ENCODE measurements at regions not wholly inside any gene's neighbourhood (a gene's known extent, or its start where the extent isn't known, plus 50 kb on each side); places are given as distances from the start of the nearest gene placed in this dataset.

GRCh38 chr2:118642501-118642900, 204.9 kb downstream of the EN1 start:
- H3K4me3 ChIP-seq (ENCODE audit: low read length), result no peak overlapping the region
- H3K36me3 ChIP-seq (ENCODE audit: control insufficient read depth, insufficient read depth, low read length), result no peaks in the 10 kb centered on the region
- H3K27me3 ChIP-seq (ENCODE audit: control insufficient read depth, insufficient read depth, low read length), result no peaks in the 10 kb centered on the region
- no peak overlapping the region for H3K27ac ChIP-seq (ENCODE audit: low read depth, low read length)
- no peaks in the 10 kb centered on the region for H3K4me1 ChIP-seq (ENCODE audit: control insufficient read depth, insufficient read depth, low read length)
- no peak overlapping the region for H3K9ac ChIP-seq (ENCODE audit: low read length)

- H3K27me3 ChIP-seq (ENCODE audit: control insufficient read depth, insufficient read depth, low read length), result no peaks in the 10 kb centered on the region
- H3K4me3 ChIP-seq (ENCODE audit: low read length), result no peak overlapping the region
- H3K27ac ChIP-seq (ENCODE audit: low read depth, low read length), result no peak overlapping the region
- H3K4me1 ChIP-seq (ENCODE audit: control insufficient read depth, insufficient read depth, low read length), result no peaks in the 10 kb centered on the region
- no peak overlapping the region for H3K9ac ChIP-seq (ENCODE audit: low read length)
- no peaks in the 10 kb centered on the region for H3K36me3 ChIP-seq (ENCODE audit: control insufficient read depth, insufficient read depth, low read length)
These were observed 205.7 kb downstream of the EN1 start for GRCh38 chr2:118641711-118642110.

GRCh38 chr2:118639371-118639770, 208.1 kb downstream of the EN1 start:
- Histone ChIP-seq H3K36me3 (ENCODE audit: control insufficient read depth, insufficient read depth, low read length) (no peaks in the 10 kb centered on the region), H3K27me3 (ENCODE audit: control insufficient read depth, insufficient read depth, low read length) (no peaks in the 10 kb centered on the region), H3K9ac (ENCODE audit: low read length) (no peak overlapping the region), H3K4me1 (ENCODE audit: control insufficient read depth, insufficient read depth, low read length) (no peaks in the 10 kb centered on the region), H3K4me3 (ENCODE audit: low read length) (no peak overlapping the region), H3K27ac (ENCODE audit: low read depth, low read length) (no peak overlapping the region)

- Histone ChIP-seq H3K27me3 (ENCODE audit: control insufficient read depth, insufficient read depth, low read length) (no peaks in the 10 kb centered on the region), H3K4me1 (ENCODE audit: control insufficient read depth, insufficient read depth, low read length) (no peaks in the 10 kb centered on the region), H3K27ac (ENCODE audit: low read depth, low read length) (no peak overlapping the region), H3K4me3 (ENCODE audit: low read length) (no peak overlapping the region), H3K36me3 (ENCODE audit: control insufficient read depth, insufficient read depth, low read length) (no peaks in the 10 kb centered on the region), H3K9ac (ENCODE audit: low read length) (no peak overlapping the region)
These were observed 209.0 kb downstream of the EN1 start for GRCh38 chr2:118638453-118638852.

GRCh38 chr2:118635891-118636290, 211.6 kb downstream of the EN1 start:
- Histone ChIP-seq H3K36me3 (ENCODE audit: control insufficient read depth, insufficient read depth, low read length) (no peaks in the 10 kb centered on the region), H3K9ac (ENCODE audit: low read length) (no peak overlapping the region), H3K27me3 (ENCODE audit: control insufficient read depth, insufficient read depth, low read length) (no peaks in the 10 kb centered on the region), H3K4me1 (ENCODE audit: control insufficient read depth, insufficient read depth, low read length) (no peaks in the 10 kb centered on the region), H3K27ac (ENCODE audit: low read depth, low read length) (no peak overlapping the region), H3K4me3 (ENCODE audit: low read length) (no peak overlapping the region)

GRCh38 chr2:118634876-118635275, 212.6 kb downstream of the EN1 start:
- Histone ChIP-seq H3K27me3 (ENCODE audit: control insufficient read depth, insufficient read depth, low read length) (no peaks in the 10 kb centered on the region), H3K4me1 (ENCODE audit: control insufficient read depth, insufficient read depth, low read length) (no peaks in the 10 kb centered on the region), H3K27ac (ENCODE audit: low read depth, low read length) (no peak overlapping the region), H3K36me3 (ENCODE audit: control insufficient read depth, insufficient read depth, low read length) (no peaks in the 10 kb centered on the region), H3K4me3 (ENCODE audit: low read length) (no peak overlapping the region), H3K9ac (ENCODE audit: low read length) (no peak overlapping the region)

GRCh38 chr2:118633371-118634018, 214.0 kb downstream of the EN1 start:
- H3K36me3 ChIP-seq (ENCODE audit: control insufficient read depth, insufficient read depth, low read length), result no peaks in the 10 kb centered on the region
- no peaks in the 10 kb centered on the region for H3K27me3 ChIP-seq (ENCODE audit: control insufficient read depth, insufficient read depth, low read length)
- H3K9ac ChIP-seq (ENCODE audit: low read length), result no peak overlapping the region
- H3K4me3 ChIP-seq (ENCODE audit: low read length), result no peak overlapping the region
- no peaks in the 10 kb centered on the region for H3K4me1 ChIP-seq (ENCODE audit: control insufficient read depth, insufficient read depth, low read length)
- H3K27ac ChIP-seq (ENCODE audit: low read depth, low read length), result no peak overlapping the region

GRCh38 chr2:118632921-118633320, 214.5 kb downstream of the EN1 start:
- no peaks in the 10 kb centered on the region for H3K4me1 ChIP-seq (ENCODE audit: control insufficient read depth, insufficient read depth, low read length)
- H3K9ac ChIP-seq (ENCODE audit: low read length), result no peak overlapping the region
- no peak overlapping the region for H3K27ac ChIP-seq (ENCODE audit: low read depth, low read length)
- no peaks in the 10 kb centered on the region for H3K36me3 ChIP-seq (ENCODE audit: control insufficient read depth, insufficient read depth, low read length)
- no peaks in the 10 kb centered on the region for H3K27me3 ChIP-seq (ENCODE audit: control insufficient read depth, insufficient read depth, low read length)
- no peak overlapping the region for H3K4me3 ChIP-seq (ENCODE audit: low read length)

- H3K4me1 ChIP-seq (ENCODE audit: control insufficient read depth, insufficient read depth, low read length), result no peaks in the 10 kb centered on the region
- H3K27ac ChIP-seq (ENCODE audit: low read depth, low read length), result no peak overlapping the region
- H3K36me3 ChIP-seq (ENCODE audit: control insufficient read depth, insufficient read depth, low read length), result no peaks in the 10 kb centered on the region
- H3K4me3 ChIP-seq (ENCODE audit: low read length), result no peak overlapping the region
- H3K9ac ChIP-seq (ENCODE audit: low read length), result no peak overlapping the region
- no peaks in the 10 kb centered on the region for H3K27me3 ChIP-seq (ENCODE audit: control insufficient read depth, insufficient read depth, low read length)
These were observed 220.3 kb downstream of the EN1 start for GRCh38 chr2:118627156-118627555.

GRCh38 chr2:118622913-118623312, 224.5 kb downstream of the EN1 start:
- Histone ChIP-seq H3K27ac (ENCODE audit: low read depth, low read length) (no peak overlapping the region), H3K9ac (ENCODE audit: low read length) (no peak overlapping the region), H3K27me3 (ENCODE audit: control insufficient read depth, insufficient read depth, low read length) (no peaks in the 10 kb centered on the region), H3K4me3 (ENCODE audit: low read length) (no peak overlapping the region), H3K36me3 (ENCODE audit: control insufficient read depth, insufficient read depth, low read length) (no peaks in the 10 kb centered on the region), H3K4me1 (ENCODE audit: control insufficient read depth, insufficient read depth, low read length) (no peaks in the 10 kb centered on the region)

GRCh38 chr2:118622108-118622507, 225.3 kb downstream of the EN1 start:
- no peak overlapping the region for H3K27ac ChIP-seq (ENCODE audit: low read depth, low read length)
- no peaks in the 10 kb centered on the region for H3K36me3 ChIP-seq (ENCODE audit: control insufficient read depth, insufficient read depth, low read length)
- H3K27me3 ChIP-seq (ENCODE audit: control insufficient read depth, insufficient read depth, low read length), result no peaks in the 10 kb centered on the region

GRCh38 chr2:118618279-118618678, 229.2 kb downstream of the EN1 start:
- H3K27me3 ChIP-seq (ENCODE audit: control insufficient read depth, insufficient read depth, low read length), result no peaks in the 10 kb centered on the region
- H3K27ac ChIP-seq (ENCODE audit: low read depth, low read length), result no peak overlapping the region
- no peak overlapping the region for H3K9ac ChIP-seq (ENCODE audit: low read length)
- H3K4me1 ChIP-seq (ENCODE audit: control insufficient read depth, insufficient read depth, low read length), result no peaks in the 10 kb centered on the region
- no peak overlapping the region for H3K4me3 ChIP-seq (ENCODE audit: low read length)
- H3K36me3 ChIP-seq (ENCODE audit: control insufficient read depth, insufficient read depth, low read length), result no peaks in the 10 kb centered on the region

More at GRCh38 chr2:118622108-118622507, 225.3 kb downstream of the EN1 start:
- H3K4me1 ChIP-seq (ENCODE audit: control insufficient read depth, insufficient read depth, low read length), result no peaks in the 10 kb centered on the region
- no peak overlapping the region for H3K4me3 ChIP-seq (ENCODE audit: low read length)
- no peak overlapping the region for H3K9ac ChIP-seq (ENCODE audit: low read length)

GRCh38 chr2:118616432-118616831, 231.0 kb downstream of the EN1 start:
- no peak overlapping the region for H3K4me3 ChIP-seq (ENCODE audit: low read length)
- H3K9ac ChIP-seq (ENCODE audit: low read length), result no peak overlapping the region
- no peak overlapping the region for H3K27ac ChIP-seq (ENCODE audit: low read depth, low read length)
- H3K27me3 ChIP-seq (ENCODE audit: control insufficient read depth, insufficient read depth, low read length), result no peaks in the 10 kb centered on the region
- no peaks in the 10 kb centered on the region for H3K4me1 ChIP-seq (ENCODE audit: control insufficient read depth, insufficient read depth, low read length)
- H3K36me3 ChIP-seq (ENCODE audit: control insufficient read depth, insufficient read depth, low read length), result no peaks in the 10 kb centered on the region

All from rectal smooth muscle tissue (tissue), 1 donor.